MCF 10A (cell line): ENCODE measurements at regions not wholly inside any gene's neighbourhood (a gene's known extent, or its start where the extent isn't known, plus 50 kb on each side); places are given as distances from the start of the nearest gene placed in this dataset.

Source experiments
- BruUV-seq: library from RNA; stranded (reverse); fragments of 400-500 nt; replicated peaks from 2 replicates; lab custom pipeline; 2021; lab: Mats Ljungman, UMichigan
- CTCF ChIA-PET: fragments of 300-600 bp; sonication (Branson Sonifier 250); formaldehyde crosslinking; extraction: SDS; loops from one replicate; lab custom pipeline; 2021; ENCODE audit warnings: antibody characterized with exemption, inconsistent platforms; lab: Yijun Ruan, JAX
- POLR2A ChIA-PET: fragments of 300-600, 350-650 bp; sonication (Branson Sonifier 250); formaldehyde crosslinking; extraction: SDS; loops from one replicate; lab custom pipeline; 2020; ENCODE audit warnings: antibody characterized with exemption, inconsistent platforms; lab: Yijun Ruan, JAX
- DNase-seq: peaks from one replicate; pipeline ENCODE4 v3.0.0-alpha.2; 2018; ENCODE audit not compliant: unreplicated experiment
- H3K27ac Mint-ChIP-seq: one replicate; pipeline ENCODE4 v1.8.0; 2022; ENCODE audit warnings: mild to moderate bottlenecking, low read depth, mixed read lengths; ENCODE audit not compliant: unreplicated experiment
- H3K27me3 Mint-ChIP-seq: one replicate; pipeline ENCODE4 v1.8.0; 2022; ENCODE audit warnings: mixed read lengths; ENCODE audit not compliant: insufficient read depth, unreplicated experiment
- H3K36me3 Mint-ChIP-seq: one replicate; pipeline ENCODE4 v1.8.0; 2022; ENCODE audit warnings: mild to moderate bottlenecking, moderate library complexity, mixed read lengths; ENCODE audit not compliant: insufficient read depth, unreplicated experiment
- H3K4me1 Mint-ChIP-seq: one replicate; pipeline ENCODE4 v1.8.0; 2022; ENCODE audit warnings: mixed read lengths; ENCODE audit not compliant: insufficient read depth, unreplicated experiment
- H3K4me3 Mint-ChIP-seq: one replicate; pipeline ENCODE4 v1.8.0; 2022; ENCODE audit warnings: mild to moderate bottlenecking, moderate library complexity, mixed read lengths; ENCODE audit not compliant: unreplicated experiment
- H3K9me3 Mint-ChIP-seq: one replicate; pipeline ENCODE4 v1.8.0; 2022; ENCODE audit warnings: mixed read lengths; ENCODE audit not compliant: unreplicated experiment
- CTCF ChIP-seq: fragments of 200-600 bp; IDR thresholded peaks from one replicate; pipeline ENCODE4 v1.8.0; 2022; ENCODE audit warnings: antibody characterized with exemption, mild to moderate bottlenecking; ENCODE audit not compliant: unreplicated experiment
- intact Hi-C: fragments of 100-400 bp; cut with micrococcal nuclease; formaldehyde crosslinking; loops from 2 replicates; pipeline ENCODE4 v1.14.1; 2022

- TF ChIP-seq CTCF, result no peak
- CTCF ChIA-PET, result interaction anchor here (0.6 to 1.2 kb wide), 2 partner anchors 8 to 171 kb away, joined by 3 to 6 read pairs; no protein-coding TSS in a partner anchor
- POLR2A ChIA-PET, result interaction anchor here (1.2 kb wide), 1 partner anchor 16 kb away, joined by 4 read pairs; no protein-coding TSS in a partner anchor
- Mint-ChIP-seq H3K36me3 (no peaks in the 10 kb centered on the region), H3K27me3 (no peaks in the 10 kb centered on the region), H3K27ac (no peak overlapping the region), H3K9me3 (no peaks in the 10 kb centered on the region), H3K4me3 (no peak overlapping the region), H3K4me1 (peaks cover 2% of the 10 kb centered on the region)
- intact Hi-C loops, result no loop called here
- no peak for DNase-seq
- BruUV-seq, result no TSS peak
Measured at GRCh38 chr20:53769041-53769440, 175.4 kb upstream of the ZNF217 start.

GRCh38 chr20:53768329-53768728, 174.7 kb upstream of the ZNF217 start:
- Mint-ChIP-seq H3K4me3 (no peak overlapping the region), H3K27ac (no peak overlapping the region), H3K9me3 (no peaks in the 10 kb centered on the region), H3K4me1 (no peaks in the 10 kb centered on the region), H3K36me3 (no peaks in the 10 kb centered on the region), H3K27me3 (no peaks in the 10 kb centered on the region)
- ChIA-PET POLR2A (interaction anchor here (1.2 kb wide), 1 partner anchor 15 kb away, joined by 4 read pairs; no protein-coding TSS in a partner anchor), CTCF (interaction anchor here (1.2 kb wide), 1 partner anchor 172 kb away, joined by 6 read pairs; no protein-coding TSS in a partner anchor)
- no TSS peak for BruUV-seq
- intact Hi-C loops, result no loop called here
- no peak for TF ChIP-seq CTCF
- no peak for DNase-seq

GRCh38 chr20:53767206-53767930, 173.7 kb upstream of the ZNF217 start:
- no peaks in the 10 kb centered on the region for H3K4me1 Mint-ChIP-seq
- ChIA-PET CTCF (no interaction called here), POLR2A (interaction anchor here (0.6 to 1.2 kb wide), 2 partner anchors 14 to 149 kb away, joined by 3 to 4 read pairs; no protein-coding TSS in a partner anchor)
- H3K4me3 Mint-ChIP-seq, result no peak overlapping the region
- intact Hi-C loops, result no loop called here
- no peaks in the 10 kb centered on the region for H3K9me3 Mint-ChIP-seq
- DNase-seq, result no peak
- no TSS peak for BruUV-seq
- no peak for TF ChIP-seq CTCF
- H3K27me3 Mint-ChIP-seq, result no peaks in the 10 kb centered on the region
- no peaks in the 10 kb centered on the region for H3K36me3 Mint-ChIP-seq
- no peak overlapping the region for H3K27ac Mint-ChIP-seq

GRCh38 chr20:53764415-53764800, 170.8 kb upstream of the ZNF217 start:
- no peaks in the 10 kb centered on the region for H3K36me3 Mint-ChIP-seq
- ChIA-PET POLR2A (interaction anchor here (0.7 to 1.6 kb wide), 5 partner anchors 9 to 181 kb away, joined by 3 to 5 read pairs (median 3); no protein-coding TSS in a partner anchor), CTCF (interaction anchor here (0.7 to 1.1 kb wide), 4 partner anchors 8 to 435 kb away, joined by 3 to 4 read pairs (median 3); no protein-coding TSS in a partner anchor)
- no TSS peak for BruUV-seq
- no peaks in the 10 kb centered on the region for H3K4me1 Mint-ChIP-seq
- H3K9me3 Mint-ChIP-seq, result no peaks in the 10 kb centered on the region
- intact Hi-C loops, result no loop called here
- TF ChIP-seq CTCF, result no peak
- no peak for DNase-seq
- no peak overlapping the region for H3K4me3 Mint-ChIP-seq
- no peak overlapping the region for H3K27ac Mint-ChIP-seq
- H3K27me3 Mint-ChIP-seq, result no peaks in the 10 kb centered on the region
